ENCODE measurements at regions not wholly inside any gene's neighbourhood (a gene's known extent, or its start where the extent isn't known, plus 50 kb on each side); places are given as distances from the start of the nearest gene placed in this dataset.

DNA sequence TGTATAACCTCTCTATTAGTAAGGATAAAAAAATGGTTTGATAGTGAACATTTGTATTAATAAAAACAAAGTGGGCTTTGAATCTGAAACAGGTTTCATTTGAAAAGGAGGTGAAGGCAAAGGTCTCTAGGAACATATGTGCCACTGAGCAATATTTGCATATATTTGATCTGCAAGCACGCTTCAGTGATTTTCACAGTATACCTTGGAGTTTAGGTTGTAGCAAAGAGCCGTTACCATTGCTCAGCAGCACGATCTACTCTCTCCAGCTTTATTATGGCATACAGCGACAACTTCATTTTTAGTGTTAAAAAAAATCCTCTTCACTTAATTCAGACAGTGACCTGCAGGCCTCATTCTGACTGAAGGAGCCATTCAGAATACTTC is 75.8 kb upstream of the ZEB2 start:
- in situ Hi-C loops (cut with HindIII; ENCODE audit: low pct_unique_long_range_greater_than_20kb, low sequenced_read_pairs) = no loop called here
- no peak for DNase-seq (ENCODE audit: low read depth, low spot score)
- ChIA-PET CTCF (no interaction called here), POLR2A (no interaction called here)
- Histone ChIP-seq H3K4me1 (ENCODE audit: control insufficient read depth, insufficient read depth, low read length) (peaks cover 5% of the 10 kb centered on the region; the same call in 1 of the 2 replicates), H3K27ac (ENCODE audit: low read length) (no peak overlapping the region), H3K4me3 (ENCODE audit: low read depth in 2 of 2, low read length in 2 of 2) (peak overlapping the region in 1 of 2 experiments; percentile 28; a peak in 1 of 4 replicates), H3K27me3 (ENCODE audit: control insufficient read depth, insufficient read depth, low read length) (no peaks in the 10 kb centered on the region), H3K36me3 (ENCODE audit: control insufficient read depth, insufficient read depth, low read length) (no peaks in the 10 kb centered on the region), H3K9me3 (ENCODE audit: control insufficient read depth, insufficient read depth, low read depth, low read length) (no peaks in the 10 kb centered on the region)
- no TSS peak for BruUV-seq (replicated peaks)
- intact Hi-C loops (cut with micrococcal nuclease; ENCODE audit: unreplicated experiment) = no loop called here
- 0 out of 2 replicates have a peak, but pooled peaks have one; percentile 26 for ATAC-seq
- TF ChIP-seq, protein P1, sequence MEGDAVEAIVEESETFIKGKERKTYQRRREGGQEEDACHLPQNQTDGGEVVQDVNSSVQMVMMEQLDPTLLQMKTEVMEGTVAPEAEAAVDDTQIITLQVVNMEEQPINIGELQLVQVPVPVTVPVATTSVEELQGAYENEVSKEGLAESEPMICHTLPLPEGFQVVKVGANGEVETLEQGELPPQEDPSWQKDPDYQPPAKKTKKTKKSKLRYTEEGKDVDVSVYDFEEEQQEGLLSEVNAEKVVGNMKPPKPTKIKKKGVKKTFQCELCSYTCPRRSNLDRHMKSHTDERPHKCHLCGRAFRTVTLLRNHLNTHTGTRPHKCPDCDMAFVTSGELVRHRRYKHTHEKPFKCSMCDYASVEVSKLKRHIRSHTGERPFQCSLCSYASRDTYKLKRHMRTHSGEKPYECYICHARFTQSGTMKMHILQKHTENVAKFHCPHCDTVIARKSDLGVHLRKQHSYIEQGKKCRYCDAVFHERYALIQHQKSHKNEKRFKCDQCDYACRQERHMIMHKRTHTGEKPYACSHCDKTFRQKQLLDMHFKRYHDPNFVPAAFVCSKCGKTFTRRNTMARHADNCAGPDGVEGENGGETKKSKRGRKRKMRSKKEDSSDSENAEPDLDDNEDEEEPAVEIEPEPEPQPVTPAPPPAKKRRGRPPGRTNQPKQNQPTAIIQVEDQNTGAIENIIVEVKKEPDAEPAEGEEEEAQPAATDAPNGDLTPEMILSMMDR (IDR thresholded peaks at IDR 0.05) = no peak
- TF ChIP-seq POLR2AphosphoS5 (IDR thresholded peaks at IDR 0.05; ENCODE audit: low read depth, low read length) = no peak
- TF ChIP-seq, protein P2, sequence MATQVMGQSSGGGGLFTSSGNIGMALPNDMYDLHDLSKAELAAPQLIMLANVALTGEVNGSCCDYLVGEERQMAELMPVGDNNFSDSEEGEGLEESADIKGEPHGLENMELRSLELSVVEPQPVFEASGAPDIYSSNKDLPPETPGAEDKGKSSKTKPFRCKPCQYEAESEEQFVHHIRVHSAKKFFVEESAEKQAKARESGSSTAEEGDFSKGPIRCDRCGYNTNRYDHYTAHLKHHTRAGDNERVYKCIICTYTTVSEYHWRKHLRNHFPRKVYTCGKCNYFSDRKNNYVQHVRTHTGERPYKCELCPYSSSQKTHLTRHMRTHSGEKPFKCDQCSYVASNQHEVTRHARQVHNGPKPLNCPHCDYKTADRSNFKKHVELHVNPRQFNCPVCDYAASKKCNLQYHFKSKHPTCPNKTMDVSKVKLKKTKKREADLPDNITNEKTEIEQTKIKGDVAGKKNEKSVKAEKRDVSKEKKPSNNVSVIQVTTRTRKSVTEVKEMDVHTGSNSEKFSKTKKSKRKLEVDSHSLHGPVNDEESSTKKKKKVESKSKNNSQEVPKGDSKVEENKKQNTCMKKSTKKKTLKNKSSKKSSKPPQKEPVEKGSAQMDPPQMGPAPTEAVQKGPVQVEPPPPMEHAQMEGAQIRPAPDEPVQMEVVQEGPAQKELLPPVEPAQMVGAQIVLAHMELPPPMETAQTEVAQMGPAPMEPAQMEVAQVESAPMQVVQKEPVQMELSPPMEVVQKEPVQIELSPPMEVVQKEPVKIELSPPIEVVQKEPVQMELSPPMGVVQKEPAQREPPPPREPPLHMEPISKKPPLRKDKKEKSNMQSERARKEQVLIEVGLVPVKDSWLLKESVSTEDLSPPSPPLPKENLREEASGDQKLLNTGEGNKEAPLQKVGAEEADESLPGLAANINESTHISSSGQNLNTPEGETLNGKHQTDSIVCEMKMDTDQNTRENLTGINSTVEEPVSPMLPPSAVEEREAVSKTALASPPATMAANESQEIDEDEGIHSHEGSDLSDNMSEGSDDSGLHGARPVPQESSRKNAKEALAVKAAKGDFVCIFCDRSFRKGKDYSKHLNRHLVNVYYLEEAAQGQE (IDR thresholded peaks at IDR 0.05; ENCODE audit: insufficient read depth in 1 of 2, low read depth in 2 of 2, low read length in 1 of 2) = no peak
- TF ChIP-seq SIN3A (IDR thresholded peaks at IDR 0.05; ENCODE audit: borderline replicate concordance, insufficient read depth, low read depth, low read length) = no peak
- no peak for TF ChIP-seq TCF7L2 (IDR thresholded peaks at IDR 0.05; ENCODE audit: low read depth, low read length)

DNA sequence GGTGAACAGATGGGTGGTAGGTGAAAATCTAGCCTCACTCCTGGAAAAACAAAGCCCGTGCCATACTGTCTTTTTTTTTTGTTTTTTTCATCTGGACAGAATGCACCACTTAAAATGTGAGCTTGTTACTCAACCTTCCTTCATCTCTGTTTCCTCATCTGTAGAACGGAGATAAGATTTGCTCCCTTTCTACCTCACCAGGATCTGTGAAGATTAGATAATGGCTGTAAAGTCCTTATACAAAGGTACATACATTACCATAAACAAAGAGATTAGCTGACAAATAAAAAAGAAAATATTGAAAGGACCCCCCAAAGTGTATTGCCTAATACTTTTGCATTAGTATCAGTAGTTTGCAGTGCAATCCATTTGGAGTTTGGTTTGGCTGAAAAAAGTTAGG is 75.4 kb upstream of the ZEB2 start:
- ChIA-PET CTCF (no interaction called here), POLR2A (no interaction called here)
- Histone ChIP-seq H3K36me3 (ENCODE audit: control insufficient read depth, insufficient read depth, low read length) (no peaks in the 10 kb centered on the region), H3K27ac (ENCODE audit: low read length) (no peak overlapping the region), H3K27me3 (ENCODE audit: control insufficient read depth, insufficient read depth, low read length) (no peaks in the 10 kb centered on the region), H3K4me1 (ENCODE audit: control insufficient read depth, insufficient read depth, low read length) (peaks cover 5% of the 10 kb centered on the region; the same call in 1 of the 2 replicates), H3K4me3 (ENCODE audit: low read depth in 2 of 2, low read length in 2 of 2) (no peak overlapping the region), H3K9me3 (ENCODE audit: control insufficient read depth, insufficient read depth, low read depth, low read length) (no peaks in the 10 kb centered on the region)
- in situ Hi-C loops (cut with HindIII; ENCODE audit: low pct_unique_long_range_greater_than_20kb, low sequenced_read_pairs) (no loop called here), intact Hi-C loops (cut with micrococcal nuclease; ENCODE audit: unreplicated experiment) (no loop called here)
- BruUV-seq (replicated peaks) = no TSS peak
- TF ChIP-seq, protein P1 (IDR thresholded peaks at IDR 0.05) = no peak
- TF ChIP-seq POLR2AphosphoS5 (IDR thresholded peaks at IDR 0.05; ENCODE audit: low read depth, low read length) (no peak), TCF7L2 (IDR thresholded peaks at IDR 0.05; ENCODE audit: low read depth, low read length) (no peak), SIN3A (IDR thresholded peaks at IDR 0.05; ENCODE audit: borderline replicate concordance, insufficient read depth, low read depth, low read length) (no peak)
- TF ChIP-seq, protein P2 (IDR thresholded peaks at IDR 0.05; ENCODE audit: insufficient read depth in 1 of 2, low read depth in 2 of 2, low read length in 1 of 2) = no peak
- ATAC-seq (no peak), DNase-seq (ENCODE audit: low read depth, low spot score) (no peak)
